ENCODE measurements at regions not wholly inside any gene's neighbourhood (a gene's known extent, or its start where the extent isn't known, plus 50 kb on each side); places are given as distances from the start of the nearest gene placed in this dataset.

DNA sequence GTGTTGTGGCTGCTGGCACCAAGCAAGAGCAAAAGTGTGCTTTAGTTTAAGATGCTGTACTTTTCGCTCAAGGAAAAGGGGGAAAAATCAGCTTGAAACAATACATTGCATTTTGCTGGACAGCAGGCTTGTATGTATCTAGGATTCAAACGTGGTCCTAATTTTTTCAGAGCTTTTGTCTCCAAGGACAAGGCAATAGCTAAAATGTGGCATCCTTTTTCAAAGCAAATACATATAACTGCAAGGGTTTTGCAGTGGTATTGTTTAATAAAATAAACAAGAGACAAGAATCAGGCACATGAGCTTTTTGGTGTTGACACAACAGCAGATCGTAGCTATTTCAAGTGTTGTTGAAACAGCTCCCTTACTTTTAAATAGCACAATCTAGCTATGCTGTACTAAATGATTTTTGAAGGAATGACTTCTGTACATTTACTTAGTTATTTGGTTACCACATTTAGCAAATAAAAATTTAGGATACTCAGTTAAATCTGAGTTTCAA, 137.0 kb upstream of the HEY2 start:
- no peaks in the 10 kb centered on the region for H3K36me3 ChIP-seq (replicated peaks in 1 of 2; ENCODE audit: control insufficient read depth in 1 of 2, insufficient read depth in 2 of 2, low read length in 1 of 2)
- H4K20me1 ChIP-seq (ENCODE audit: insufficient read depth) = no peaks in the 10 kb centered on the region
- peak overlapping the region; percentile 37; the same call in 1 of the 2 replicates for H3K4me2 ChIP-seq
- no peaks in the 10 kb centered on the region for H3K79me2 ChIP-seq (ENCODE audit: insufficient read depth)
- no peak for DNase-seq
- H3K9me2 ChIP-seq = no peaks in the 10 kb centered on the region
- H3K27ac ChIP-seq (ENCODE audit: low read depth in 2 of 2, low read length in 1 of 2) = no peak overlapping the region
- no peaks in the 10 kb centered on the region for H3K9me3 ChIP-seq
- 0 out of 2 replicates have a peak overlapping the region, but pooled peaks have one; percentile 51 for H2AFZ ChIP-seq (ENCODE audit: low read depth)
- 1% methylated on average over 3 of the region's 3 CpGs for WGBS (ENCODE audit: low lambda C conversion rate)
- H3K27me3 ChIP-seq (ENCODE audit: insufficient read depth) = no peaks in the 10 kb centered on the region
- no peak for TF ChIP-seq YY1 (IDR thresholded peaks at IDR 0.05; ENCODE audit: low read depth)
- TF ChIP-seq FOXM1 (IDR thresholded peaks at IDR 0.05; ENCODE audit: low read depth) = no peak
- no peak for TF ChIP-seq NFIC (IDR thresholded peaks at IDR 0.05; ENCODE audit: borderline replicate concordance)
- TF ChIP-seq MAX (IDR thresholded peaks at IDR 0.05; ENCODE audit: low read depth) = no peak
- no peak for TF ChIP-seq FOSL2 (IDR thresholded peaks at IDR 0.05; ENCODE audit: borderline replicate concordance, low read depth)
- TF ChIP-seq MXI1 (IDR thresholded peaks at IDR 0.05; ENCODE audit: low read depth, low read length) = no peak
- TF ChIP-seq RCOR1 (IDR thresholded peaks at IDR 0.05; ENCODE audit: low read length) = no peak
- TF ChIP-seq PBX3 (IDR thresholded peaks at IDR 0.05) = no peak
- TF ChIP-seq RFX5 (IDR thresholded peaks at IDR 0.05; ENCODE audit: low read length) = no peak
- TF ChIP-seq NRF1 (IDR thresholded peaks at IDR 0.05; ENCODE audit: low read depth, low read length) = no peak
- no peak for TF ChIP-seq EZH2phosphoT487 (IDR thresholded peaks at IDR 0.05; ENCODE audit: borderline replicate concordance, low read depth)
- no peak for TF ChIP-seq GATA2 (CRISPR knock-in tag; IDR thresholded peaks at IDR 0.05)
- no peak for TF ChIP-seq GABPA (IDR thresholded peaks at IDR 0.05; ENCODE audit: low read depth)
- TF ChIP-seq TAF1 (IDR thresholded peaks at IDR 0.05; ENCODE audit: borderline replicate concordance, low read depth, low read length) = no peak
- TF ChIP-seq, protein P1, sequence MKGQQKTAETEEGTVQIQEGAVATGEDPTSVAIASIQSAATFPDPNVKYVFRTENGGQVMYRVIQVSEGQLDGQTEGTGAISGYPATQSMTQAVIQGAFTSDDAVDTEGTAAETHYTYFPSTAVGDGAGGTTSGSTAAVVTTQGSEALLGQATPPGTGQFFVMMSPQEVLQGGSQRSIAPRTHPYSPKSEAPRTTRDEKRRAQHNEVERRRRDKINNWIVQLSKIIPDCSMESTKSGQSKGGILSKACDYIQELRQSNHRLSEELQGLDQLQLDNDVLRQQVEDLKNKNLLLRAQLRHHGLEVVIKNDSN (IDR thresholded peaks at IDR 0.05; ENCODE audit: borderline replicate concordance, low read depth) = no peak
- no peak for TF ChIP-seq JUND (IDR thresholded peaks at IDR 0.05)
- TF ChIP-seq SIN3A (IDR thresholded peaks at IDR 0.05; ENCODE audit: borderline replicate concordance, low read depth, low read length) = no peak
- H3K4me1 ChIP-seq (ENCODE audit: control insufficient read depth in 1 of 2, insufficient read depth in 2 of 2, low read depth in 1 of 2, low read length in 1 of 2) = no peaks in the 10 kb centered on the region
- H3F3A ChIP-seq (replicated peaks; ENCODE audit: insufficient read depth) = no peaks in the 10 kb centered on the region
- H3K4me3 ChIP-seq (ENCODE audit: low read depth in 2 of 2, low read length in 1 of 2) = no peak overlapping the region
- ChIA-PET CTCF (no interaction called here), POLR2A (no interaction called here)
- no peak overlapping the region for H3K9ac ChIP-seq

DNA sequence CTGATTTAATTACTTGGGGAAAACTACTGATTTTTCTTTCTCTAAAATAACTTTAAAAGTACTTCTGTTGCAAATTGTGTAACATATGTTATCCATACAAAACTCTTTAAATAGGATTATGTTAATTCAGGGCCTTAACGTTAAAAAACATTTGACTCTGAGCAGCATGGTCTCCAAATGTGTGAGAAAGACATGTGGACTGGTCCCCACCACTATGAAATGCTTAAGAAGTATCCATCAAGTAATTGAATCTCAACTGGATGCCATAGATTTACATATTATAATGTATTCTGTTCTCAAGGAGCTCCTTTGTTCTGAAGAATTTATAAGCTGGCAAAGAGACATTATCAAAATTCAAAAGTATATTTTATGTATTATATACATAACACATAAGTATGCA, 130.8 kb upstream of the HEY2 start:
- Histone ChIP-seq H3K36me3 (replicated peaks in 1 of 2; ENCODE audit: control insufficient read depth in 1 of 2, insufficient read depth in 2 of 2, low read length in 1 of 2) (no peaks in the 10 kb centered on the region), H3K4me1 (ENCODE audit: control insufficient read depth in 1 of 2, insufficient read depth in 2 of 2, low read depth in 1 of 2, low read length in 1 of 2) (no peaks in the 10 kb centered on the region), H3K9me3 (no peaks in the 10 kb centered on the region), H3K27ac (ENCODE audit: low read depth in 2 of 2, low read length in 1 of 2) (no peak overlapping the region), H3K9me2 (no peaks in the 10 kb centered on the region), H3K4me3 (ENCODE audit: low read depth in 2 of 2, low read length in 1 of 2) (no peak overlapping the region), H3K9ac (no peak overlapping the region), H4K20me1 (ENCODE audit: insufficient read depth) (no peaks in the 10 kb centered on the region), H2AFZ (ENCODE audit: low read depth) (no peak overlapping the region), H3K27me3 (ENCODE audit: insufficient read depth) (no peaks in the 10 kb centered on the region), H3K79me2 (ENCODE audit: insufficient read depth) (no peaks in the 10 kb centered on the region), H3F3A (replicated peaks; ENCODE audit: insufficient read depth) (no peaks in the 10 kb centered on the region), H3K4me2 (no peak overlapping the region)
- DNase-seq = no peak
- 0% methylated on average over 1 of the region's 1 CpG for WGBS (ENCODE audit: low lambda C conversion rate)
- TF ChIP-seq CTCF (IDR thresholded peaks at IDR 0.05) (no peak), MAX (IDR thresholded peaks at IDR 0.05; ENCODE audit: low read depth) (no peak), NFIC (IDR thresholded peaks at IDR 0.05; ENCODE audit: borderline replicate concordance) (no peak), EP300 (IDR thresholded peaks at IDR 0.05; ENCODE audit: borderline replicate concordance in 1 of 2, low read depth in 1 of 2, low read length in 1 of 2) (no peak)
- ChIA-PET CTCF (no interaction called here), POLR2A (no interaction called here)
